ENCODE measurements at regions not wholly inside any gene's neighbourhood (a gene's known extent, or its start where the extent isn't known, plus 50 kb on each side); places are given as distances from the start of the nearest gene placed in this dataset.

GRCh38 chr12:73659802-73660201, 877.8 kb upstream of the ATXN7L3B start:
- H3K9me3 Mint-ChIP-seq, result no peaks in the 10 kb centered on the region
- no peaks in the 10 kb centered on the region for H3F3A ChIP-seq (replicated peaks; ENCODE audit: low read depth)
- peaks cover 1% of the 10 kb centered on the region for H3K27me3 Mint-ChIP-seq (ENCODE audit: insufficient read depth, low read depth, poor library complexity)
- no peak overlapping the region for H2AFZ ChIP-seq
- no peak overlapping the region for H3K27ac Mint-ChIP-seq
- H3K9me2 ChIP-seq (ENCODE audit: insufficient read depth), result peaks cover 9% of the 10 kb centered on the region; the same call in 1 of the 2 replicates
- H3K4me3 ChIP-seq, result no peak overlapping the region
- no peaks in the 10 kb centered on the region for H3K36me3 ChIP-seq (ENCODE audit: insufficient read depth)
- no peaks in the 10 kb centered on the region for H4K20me1 ChIP-seq (replicated peaks; ENCODE audit: insufficient read depth)
- H3K36me3 Mint-ChIP-seq (ENCODE audit: low read depth), result no peaks in the 10 kb centered on the region; the same call in 2 of the 3 replicates
- TF ChIP-seq ZNF114 (CRISPR knock-in tag; IDR thresholded peaks at IDR 0.05), result no peak
- DNase-seq (ENCODE audit: low spot score) (no peak), ATAC-seq (no peak)
- H3K27me3 ChIP-seq (ENCODE audit: insufficient read depth), result no peaks in the 10 kb centered on the region
- no peak overlapping the region for H3K27ac ChIP-seq (ENCODE audit: low read depth)
- H3K4me1 ChIP-seq (ENCODE audit: insufficient read depth), result no peaks in the 10 kb centered on the region
- no peaks in the 10 kb centered on the region for H3K4me1 Mint-ChIP-seq
- no peak overlapping the region for H3K4me2 ChIP-seq
- H3K79me2 ChIP-seq (replicated peaks; ENCODE audit: insufficient read depth), result no peaks in the 10 kb centered on the region
- H3K4me3 Mint-ChIP-seq, result no peak overlapping the region

DNA sequence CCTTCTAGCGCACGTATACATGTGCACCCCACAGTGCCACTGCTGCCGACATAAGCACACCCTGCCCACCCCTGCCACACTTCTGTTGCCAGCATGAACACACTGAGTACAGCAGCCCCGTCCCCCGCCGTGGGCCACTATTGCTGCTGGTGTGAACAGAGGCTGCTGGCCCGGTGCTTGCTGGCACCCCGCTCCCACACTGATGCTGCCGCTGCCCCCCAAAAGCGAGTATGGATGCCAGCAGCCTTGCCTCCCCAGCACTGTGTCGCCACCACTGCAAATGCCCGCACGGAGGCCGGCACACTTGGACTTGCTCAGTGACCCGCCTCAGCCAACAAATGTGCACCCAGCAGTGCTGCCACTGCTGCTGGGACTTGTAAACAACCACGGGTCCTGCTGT, 872.4 kb upstream of the ATXN7L3B start:
- H3F3A ChIP-seq (replicated peaks; ENCODE audit: low read depth), result no peaks in the 10 kb centered on the region
- no peak overlapping the region for H3K27ac Mint-ChIP-seq
- TF ChIP-seq CTCF (conservative IDR thresholded peaks at IDR 0.05; ENCODE audit: low read depth in 2 of 2) (no peak), POLR2AphosphoS5 (IDR thresholded peaks at IDR 0.05; ENCODE audit: low read depth) (no peak), CREB1 (CRISPR knock-in tag; IDR thresholded peaks at IDR 0.05; ENCODE audit: low read depth) (no peak), NANOG (IDR thresholded peaks at IDR 0.05; ENCODE audit: borderline replicate concordance) (no peak), EZH2phosphoT487 (IDR thresholded peaks at IDR 0.05; ENCODE audit: unreplicated experiment) (no peak), STAT1 (IDR thresholded peaks at IDR 0.05; ENCODE audit: unreplicated experiment) (no peak), EZH2 (IDR thresholded peaks at IDR 0.05; ENCODE audit: low read depth, unreplicated experiment) (no peak), JUNB (IDR thresholded peaks at IDR 0.05; ENCODE audit: unreplicated experiment) (no peak)
- TF ChIP-seq, protein P1, sequence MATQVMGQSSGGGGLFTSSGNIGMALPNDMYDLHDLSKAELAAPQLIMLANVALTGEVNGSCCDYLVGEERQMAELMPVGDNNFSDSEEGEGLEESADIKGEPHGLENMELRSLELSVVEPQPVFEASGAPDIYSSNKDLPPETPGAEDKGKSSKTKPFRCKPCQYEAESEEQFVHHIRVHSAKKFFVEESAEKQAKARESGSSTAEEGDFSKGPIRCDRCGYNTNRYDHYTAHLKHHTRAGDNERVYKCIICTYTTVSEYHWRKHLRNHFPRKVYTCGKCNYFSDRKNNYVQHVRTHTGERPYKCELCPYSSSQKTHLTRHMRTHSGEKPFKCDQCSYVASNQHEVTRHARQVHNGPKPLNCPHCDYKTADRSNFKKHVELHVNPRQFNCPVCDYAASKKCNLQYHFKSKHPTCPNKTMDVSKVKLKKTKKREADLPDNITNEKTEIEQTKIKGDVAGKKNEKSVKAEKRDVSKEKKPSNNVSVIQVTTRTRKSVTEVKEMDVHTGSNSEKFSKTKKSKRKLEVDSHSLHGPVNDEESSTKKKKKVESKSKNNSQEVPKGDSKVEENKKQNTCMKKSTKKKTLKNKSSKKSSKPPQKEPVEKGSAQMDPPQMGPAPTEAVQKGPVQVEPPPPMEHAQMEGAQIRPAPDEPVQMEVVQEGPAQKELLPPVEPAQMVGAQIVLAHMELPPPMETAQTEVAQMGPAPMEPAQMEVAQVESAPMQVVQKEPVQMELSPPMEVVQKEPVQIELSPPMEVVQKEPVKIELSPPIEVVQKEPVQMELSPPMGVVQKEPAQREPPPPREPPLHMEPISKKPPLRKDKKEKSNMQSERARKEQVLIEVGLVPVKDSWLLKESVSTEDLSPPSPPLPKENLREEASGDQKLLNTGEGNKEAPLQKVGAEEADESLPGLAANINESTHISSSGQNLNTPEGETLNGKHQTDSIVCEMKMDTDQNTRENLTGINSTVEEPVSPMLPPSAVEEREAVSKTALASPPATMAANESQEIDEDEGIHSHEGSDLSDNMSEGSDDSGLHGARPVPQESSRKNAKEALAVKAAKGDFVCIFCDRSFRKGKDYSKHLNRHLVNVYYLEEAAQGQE (IDR thresholded peaks at IDR 0.05; ENCODE audit: unreplicated experiment), result no peak
- TF ChIP-seq, protein P2, sequence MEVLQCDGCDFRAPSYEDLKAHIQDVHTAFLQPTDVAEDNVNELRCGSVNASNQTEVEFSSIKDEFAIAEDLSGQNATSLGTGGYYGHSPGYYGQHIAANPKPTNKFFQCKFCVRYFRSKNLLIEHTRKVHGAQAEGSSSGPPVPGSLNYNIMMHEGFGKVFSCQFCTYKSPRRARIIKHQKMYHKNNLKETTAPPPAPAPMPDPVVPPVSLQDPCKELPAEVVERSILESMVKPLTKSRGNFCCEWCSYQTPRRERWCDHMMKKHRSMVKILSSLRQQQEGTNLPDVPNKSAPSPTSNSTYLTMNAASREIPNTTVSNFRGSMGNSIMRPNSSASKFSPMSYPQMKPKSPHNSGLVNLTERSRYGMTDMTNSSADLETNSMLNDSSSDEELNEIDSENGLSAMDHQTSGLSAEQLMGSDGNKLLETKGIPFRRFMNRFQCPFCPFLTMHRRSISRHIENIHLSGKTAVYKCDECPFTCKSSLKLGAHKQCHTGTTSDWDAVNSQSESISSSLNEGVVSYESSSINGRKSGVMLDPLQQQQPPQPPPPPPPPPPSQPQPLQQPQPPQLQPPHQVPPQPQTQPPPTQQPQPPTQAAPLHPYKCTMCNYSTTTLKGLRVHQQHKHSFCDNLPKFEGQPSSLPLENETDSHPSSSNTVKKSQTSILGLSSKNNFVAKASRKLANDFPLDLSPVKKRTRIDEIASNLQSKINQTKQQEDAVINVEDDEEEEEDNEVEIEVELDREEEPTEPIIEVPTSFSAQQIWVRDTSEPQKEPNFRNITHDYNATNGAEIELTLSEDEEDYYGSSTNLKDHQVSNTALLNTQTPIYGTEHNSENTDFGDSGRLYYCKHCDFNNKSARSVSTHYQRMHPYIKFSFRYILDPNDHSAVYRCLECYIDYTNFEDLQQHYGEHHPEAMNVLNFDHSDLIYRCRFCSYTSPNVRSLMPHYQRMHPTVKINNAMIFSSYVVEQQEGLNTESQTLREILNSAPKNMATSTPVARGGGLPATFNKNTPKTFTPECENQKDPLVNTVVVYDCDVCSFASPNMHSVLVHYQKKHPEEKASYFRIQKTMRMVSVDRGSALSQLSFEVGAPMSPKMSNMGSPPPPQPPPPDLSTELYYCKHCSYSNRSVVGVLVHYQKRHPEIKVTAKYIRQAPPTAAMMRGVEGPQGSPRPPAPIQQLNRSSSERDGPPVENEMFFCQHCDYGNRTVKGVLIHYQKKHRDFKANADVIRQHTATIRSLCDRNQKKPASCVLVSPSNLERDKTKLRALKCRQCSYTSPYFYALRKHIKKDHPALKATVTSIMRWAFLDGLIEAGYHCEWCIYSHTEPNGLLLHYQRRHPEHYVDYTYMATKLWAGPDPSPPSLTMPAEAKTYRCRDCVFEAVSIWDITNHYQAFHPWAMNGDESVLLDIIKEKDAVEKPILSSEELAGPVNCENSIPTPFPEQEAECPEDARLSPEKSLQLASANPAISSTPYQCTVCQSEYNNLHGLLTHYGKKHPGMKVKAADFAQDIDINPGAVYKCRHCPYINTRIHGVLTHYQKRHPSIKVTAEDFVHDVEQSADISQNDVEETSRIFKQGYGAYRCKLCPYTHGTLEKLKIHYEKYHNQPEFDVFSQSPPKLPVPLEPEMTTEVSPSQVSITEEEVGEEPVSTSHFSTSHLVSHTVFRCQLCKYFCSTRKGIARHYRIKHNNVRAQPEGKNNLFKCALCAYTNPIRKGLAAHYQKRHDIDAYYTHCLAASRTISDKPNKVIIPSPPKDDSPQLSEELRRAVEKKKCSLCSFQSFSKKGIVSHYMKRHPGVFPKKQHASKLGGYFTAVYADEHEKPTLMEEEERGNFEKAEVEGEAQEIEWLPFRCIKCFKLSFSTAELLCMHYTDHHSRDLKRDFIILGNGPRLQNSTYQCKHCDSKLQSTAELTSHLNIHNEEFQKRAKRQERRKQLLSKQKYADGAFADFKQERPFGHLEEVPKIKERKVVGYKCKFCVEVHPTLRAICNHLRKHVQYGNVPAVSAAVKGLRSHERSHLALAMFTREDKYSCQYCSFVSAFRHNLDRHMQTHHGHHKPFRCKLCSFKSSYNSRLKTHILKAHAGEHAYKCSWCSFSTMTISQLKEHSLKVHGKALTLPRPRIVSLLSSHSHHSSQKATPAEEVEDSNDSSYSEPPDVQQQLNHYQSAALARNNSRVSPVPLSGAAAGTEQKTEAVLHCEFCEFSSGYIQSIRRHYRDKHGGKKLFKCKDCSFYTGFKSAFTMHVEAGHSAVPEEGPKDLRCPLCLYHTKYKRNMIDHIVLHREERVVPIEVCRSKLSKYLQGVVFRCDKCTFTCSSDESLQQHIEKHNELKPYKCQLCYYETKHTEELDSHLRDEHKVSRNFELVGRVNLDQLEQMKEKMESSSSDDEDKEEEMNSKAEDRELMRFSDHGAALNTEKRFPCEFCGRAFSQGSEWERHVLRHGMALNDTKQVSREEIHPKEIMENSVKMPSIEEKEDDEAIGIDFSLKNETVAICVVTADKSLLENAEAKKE (CRISPR knock-in tag; IDR thresholded peaks at IDR 0.05), result no peak

More for the DNA sequence above, 872.4 kb upstream of the ATXN7L3B start:
- H3K27me3 ChIP-seq (ENCODE audit: insufficient read depth), result no peaks in the 10 kb centered on the region
- no peak overlapping the region for H2AFZ ChIP-seq
- no peak overlapping the region for H3K4me3 Mint-ChIP-seq
- H3K27me3 Mint-ChIP-seq (ENCODE audit: insufficient read depth, low read depth, poor library complexity), result peaks cover 8% of the 10 kb centered on the region
- no peaks in the 10 kb centered on the region for H3K79me2 ChIP-seq (replicated peaks; ENCODE audit: insufficient read depth)
- no peaks in the 10 kb centered on the region for H4K20me1 ChIP-seq (replicated peaks; ENCODE audit: insufficient read depth)
- H3K4me1 ChIP-seq (ENCODE audit: insufficient read depth), result no peaks in the 10 kb centered on the region
- no peak overlapping the region for H3K27ac ChIP-seq (ENCODE audit: low read depth)
- H3K36me3 ChIP-seq (ENCODE audit: insufficient read depth), result no peaks in the 10 kb centered on the region
- H3K36me3 Mint-ChIP-seq (ENCODE audit: low read depth), result no peaks in the 10 kb centered on the region; the same call in 2 of the 3 replicates
- H3K4me2 ChIP-seq, result no peak overlapping the region
- peaks cover 3% of the 10 kb centered on the region; the same call in 1 of the 2 replicates for H3K9me2 ChIP-seq (ENCODE audit: insufficient read depth)
- ATAC-seq, result no peak
- H3K4me1 Mint-ChIP-seq, result no peaks in the 10 kb centered on the region
- no peak overlapping the region for H3K4me3 ChIP-seq
- H3K9me3 Mint-ChIP-seq, result no peaks in the 10 kb centered on the region
- DNase-seq (ENCODE audit: low spot score), result no peak

All from GM23338 (cell line).